Spleen (tissue), 7 donors: ENCODE measurements at regions not wholly inside any gene's neighbourhood (a gene's known extent, or its start where the extent isn't known, plus 50 kb on each side); places are given as distances from the start of the nearest gene placed in this dataset.

Source experiments
- CTCF ChIP-seq, 11 experiments: fragments of 200-600 bp in 7 of 11; fragments of 450-650 bp in 4 of 11; sonication (generic) in 4 of 11; IDR thresholded peaks in 8 of 11; conservative IDR thresholded peaks in 3 of 11; 1 replicate in 7 of 11; 2 replicates in 4 of 11; pipeline versions ENCODE4 v1.4.0 to v1.8.0; 2016 to 2021; ENCODE audit warnings: antibody characterized with exemption in 11 of 11, inconsistent platforms in 4 of 11, mild to moderate bottlenecking in 1 of 11
- POLR2A ChIP-seq, 3 donors: fragments of 450-650 bp; IDR thresholded peaks; one replicate each; pipeline ENCODE4 v1.5.1; 2017; ENCODE audit warnings: antibody characterized with exemption in 3 of 3, mild to moderate bottlenecking in 1 of 3
- POLR2AphosphoS5 ChIP-seq, 3 donors: sonication (generic); formaldehyde crosslinking; IDR thresholded peaks; one replicate each; pipeline ENCODE4 v1.5.1; 2017; ENCODE audit warnings: antibody characterized with exemption in 3 of 3
- donor health status: DM: no; HTN: no; CAD: no; lungs with moderate emphysema.
- donor health status: DM: no; HTN: no; CAD: no.
- donor health status: DM: no; HTN: no; CAD: no.

DNA sequence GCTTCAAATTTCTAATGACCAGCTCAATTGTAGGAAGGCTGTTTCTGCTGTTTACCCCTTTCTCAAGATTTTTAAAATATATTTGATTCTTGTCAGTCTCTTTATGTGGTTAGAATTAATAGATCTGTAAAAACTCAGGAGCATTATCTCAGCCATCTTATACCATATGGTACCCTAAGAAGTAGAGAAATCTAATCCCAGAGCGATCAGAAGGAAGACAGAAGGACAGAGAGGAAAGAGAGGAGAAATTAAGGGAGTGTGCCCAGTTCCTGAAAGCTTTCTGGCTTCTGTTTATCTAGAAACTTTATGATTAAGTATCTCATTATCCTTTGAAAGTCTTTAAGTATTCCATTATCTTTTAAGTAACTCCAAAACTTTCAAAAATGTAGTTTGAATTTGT is 152.1 kb upstream of the NAV3 start:
- TF ChIP-seq POLR2A (IDR thresholded peaks at IDR 0.05) (no peak), POLR2AphosphoS5 (IDR thresholded peaks at IDR 0.05) (no peak), CTCF (IDR thresholded peaks at IDR 0.05 in 8 of 11, conservative IDR thresholded peaks at IDR 0.05 in 3 of 11) (no peak)
